VCaP (cell line): ENCODE measurements at regions not wholly inside any gene's neighbourhood (a gene's known extent, or its start where the extent isn't known, plus 50 kb on each side); places are given as distances from the start of the nearest gene placed in this dataset.
A peak's percentile ranks its signal among the peaks of the same experiment; 100 is the strongest.
"Not testable (repeated sequence)": the region's sequence is repeated elsewhere in the genome, so short reads cannot be mapped to it uniquely, and the experiment has no call there.

ENCODE experiments used
- H3K27ac ChIP-seq: fragments of 450-650 bp; 2 replicates; pipeline ENCODE4 v1.5.1; 2017
- CTCF ChIP-seq: fragments of 450-650 bp; conservative IDR thresholded peaks from 2 replicates; pipeline ENCODE4 v1.5.1; 2017; ENCODE audit warnings: mild to moderate bottlenecking, moderate library complexity

GRCh38 chr5:119757276-119757675, 127.9 kb downstream of the FAM170A start:
- H3K27ac ChIP-seq = no peak overlapping the region

GRCh38 chr5:119769695-119770693, 140.6 kb downstream of the FAM170A start:
- H3K27ac ChIP-seq = not testable (repeated sequence)

More at GRCh38 chr5:119757276-119757675, 127.9 kb downstream of the FAM170A start:
- TF ChIP-seq CTCF = no peak

GRCh38 chr5:119780145-119780544, 150.8 kb downstream of the FAM170A start:
- not testable (repeated sequence) for H3K27ac ChIP-seq

GRCh38 chr5:119785057-119785456, 155.7 kb downstream of the FAM170A start:
- peak overlapping the region; percentile 41 for H3K27ac ChIP-seq
- TF ChIP-seq CTCF = no peak

- no peak for TF ChIP-seq CTCF
- no peak overlapping the region for H3K27ac ChIP-seq
Measured at GRCh38 chr5:119789406-119790117, 160.2 kb downstream of the FAM170A start.

GRCh38 chr5:119792161-119792799, 162.9 kb downstream of the FAM170A start:
- no peak for TF ChIP-seq CTCF

GRCh38 chr5:119795768-119796167, 166.4 kb downstream of the FAM170A start:
- H3K27ac ChIP-seq = no peak overlapping the region
- no peak for TF ChIP-seq CTCF

More at GRCh38 chr5:119792161-119792799, 162.9 kb downstream of the FAM170A start:
- no peak overlapping the region for H3K27ac ChIP-seq

GRCh38 chr5:119801570-119801969, 172.2 kb downstream of the FAM170A start:
- no peak overlapping the region for H3K27ac ChIP-seq
- no peak for TF ChIP-seq CTCF
